CD8-positive, alpha-beta memory T cell (primary cell): ENCODE measurements at regions not wholly inside any gene's neighbourhood (a gene's known extent, or its start where the extent isn't known, plus 50 kb on each side); places are given as distances from the start of the nearest gene placed in this dataset.
"Not testable (repeated sequence)": the region's sequence is repeated elsewhere in the genome, so short reads cannot be mapped to it uniquely, and the experiment has no call there.

Experiments
- CTCF ChIA-PET: fragments of 350-600 bp; sonication (Branson Sonifier 250); formaldehyde crosslinking; loops from one replicate; lab custom pipeline; 2021; ENCODE audit warnings: antibody characterized with exemption; lab: Charles Lee
- POLR2A ChIA-PET: fragments of 350-600 bp; sonication (Branson Sonifier 250); formaldehyde crosslinking; loops from one replicate; lab custom pipeline; 2021; ENCODE audit warnings: antibody characterized with exemption; lab: Charles Lee
- DNase-seq, 5 donors: peaks; one replicate each; pipeline versions ENCODE4 v3.0.0 to v3.0.0-alpha.2; 2020 to 2022; ENCODE audit warnings: mixed read lengths in 1 of 5
- H3K27ac ChIP-seq: one replicate; pipeline ENCODE4 v1.7.0; 2013; ENCODE audit warnings: low read depth, mild to moderate bottlenecking, low read length, moderate library complexity
- H3K27me3 ChIP-seq: 2 replicates; pipeline ENCODE4 v1.7.0; 2013; ENCODE audit warnings: low read length, mild to moderate bottlenecking; ENCODE audit not compliant: insufficient read depth, poor library complexity, severe bottlenecking
- H3K36me3 ChIP-seq: 2 replicates; pipeline ENCODE4 v1.7.0; 2013; ENCODE audit warnings: mild to moderate bottlenecking, low read length, moderate library complexity; ENCODE audit not compliant: insufficient read depth
- H3K4me1 ChIP-seq: 2 replicates; pipeline ENCODE4 v1.7.0; 2013; ENCODE audit warnings: mild to moderate bottlenecking, low read length, moderate library complexity; ENCODE audit not compliant: insufficient read depth
- H3K4me3 ChIP-seq: 2 replicates; pipeline ENCODE4 v1.7.0; 2013; ENCODE audit warnings: mild to moderate bottlenecking, low read length
- H3K9me3 ChIP-seq: 2 replicates; pipeline ENCODE4 v1.7.0; 2013; ENCODE audit warnings: mild to moderate bottlenecking, low read length
- H3K27ac Mint-ChIP-seq, 8 donors: one replicate each; pipeline ENCODE4 v1.8.0; 2020 to 2021; ENCODE audit warnings: mixed read lengths in 8 of 8, mild to moderate bottlenecking in 6 of 8, inconsistent platforms in 3 of 8, moderate library complexity in 3 of 8
- H3K27me3 Mint-ChIP-seq, 2 donors: one replicate each; pipeline ENCODE4 v1.8.0; 2020 to 2021; ENCODE audit warnings: mixed read lengths in 2 of 2, mild to moderate bottlenecking in 1 of 2, moderate library complexity in 1 of 2
- H3K36me3 Mint-ChIP-seq, 3 donors: one replicate each; pipeline ENCODE4 v1.8.0; 2020 to 2021; ENCODE audit warnings: mixed read lengths in 3 of 3, inconsistent platforms in 1 of 3, mild to moderate bottlenecking in 1 of 3
- H3K4me1 Mint-ChIP-seq, 3 donors: one replicate each; pipeline ENCODE4 v1.8.0; 2020 to 2021; ENCODE audit warnings: mixed read lengths in 3 of 3, inconsistent platforms in 1 of 3, mild to moderate bottlenecking in 1 of 3
- H3K4me3 Mint-ChIP-seq, 7 donors: one replicate each; pipeline ENCODE4 v1.8.0; 2020 to 2021; ENCODE audit warnings: mixed read lengths in 7 of 7, mild to moderate bottlenecking in 6 of 7, moderate library complexity in 4 of 7, inconsistent platforms in 2 of 7
- H3K9me3 Mint-ChIP-seq, 5 donors: one replicate each; pipeline ENCODE4 v1.8.0; 2020 to 2022; ENCODE audit warnings: mixed read lengths in 5 of 5, mild to moderate bottlenecking in 3 of 5, moderate library complexity in 2 of 5, inconsistent platforms in 1 of 5

GRCh38 chr2:144643537-144644336 is 123.8 kb upstream of the ZEB2 start:
- Histone ChIP-seq H3K4me3 (no peak overlapping the region), H3K4me1 (no peaks in the 10 kb centered on the region), H3K9me3 (no peaks in the 10 kb centered on the region), H3K36me3 (no peaks in the 10 kb centered on the region), H3K27ac (no peak overlapping the region), H3K27me3 (no peaks in the 10 kb centered on the region)
- no peak overlapping the region for H3K4me3 Mint-ChIP-seq
- H3K27ac Mint-ChIP-seq: no peak overlapping the region
- no peak for DNase-seq
- CTCF ChIA-PET: no interaction called here
- H3K27me3 Mint-ChIP-seq: no peaks in the 10 kb centered on the region
- no peaks in the 10 kb centered on the region for H3K4me1 Mint-ChIP-seq
- no peaks in the 10 kb centered on the region for H3K36me3 Mint-ChIP-seq
- H3K9me3 Mint-ChIP-seq: no peaks in the 10 kb centered on the region
- POLR2A ChIA-PET: no interaction called here

GRCh38 chr2:144642856-144643255 is 122.9 kb upstream of the ZEB2 start:
- CTCF ChIA-PET: no interaction called here
- no peak overlapping the region for H3K4me3 ChIP-seq
- Mint-ChIP-seq H3K27ac (peak overlapping the region in 1 of 8 donors; percentile 13), H3K4me3 (no peak overlapping the region), H3K9me3 (no peaks in the 10 kb centered on the region), H3K4me1 (no peaks in the 10 kb centered on the region), H3K27me3 (no peaks in the 10 kb centered on the region), H3K36me3 (no peaks in the 10 kb centered on the region)
- no peak for DNase-seq
- no peak overlapping the region for H3K27ac ChIP-seq
- H3K27me3 ChIP-seq: no peaks in the 10 kb centered on the region
- POLR2A ChIA-PET: no interaction called here
- H3K4me1 ChIP-seq: no peaks in the 10 kb centered on the region
- no peaks in the 10 kb centered on the region for H3K36me3 ChIP-seq
- H3K9me3 ChIP-seq: no peaks in the 10 kb centered on the region

- H3K4me3 ChIP-seq: no peak overlapping the region
- ChIA-PET POLR2A (no interaction called here), CTCF (no interaction called here)
- Mint-ChIP-seq H3K4me1 (peaks cover 3 to 4% (median 4%) of the 10 kb centered on the region in 3 donors), H3K9me3 (peaks cover 0 to 2% (median under 1%) of the 10 kb centered on the region in 5 donors), H3K36me3 (peaks cover 0 to 1% (median 0%) of the 10 kb centered on the region in 3 donors), H3K27ac (no peak overlapping the region), H3K4me3 (no peak overlapping the region), H3K27me3 (no peaks in the 10 kb centered on the region)
- no peaks in the 10 kb centered on the region for H3K9me3 ChIP-seq
- no peaks in the 10 kb centered on the region for H3K36me3 ChIP-seq
- H3K27me3 ChIP-seq: no peaks in the 10 kb centered on the region
- no peak for DNase-seq
- H3K4me1 ChIP-seq: no peaks in the 10 kb centered on the region
- H3K27ac ChIP-seq: no peak overlapping the region
Measured at GRCh38 chr2:144642131-144642530, 122.2 kb upstream of the ZEB2 start.

- H3K4me1 ChIP-seq, H3K27ac Mint-ChIP-seq, POLR2A ChIA-PET, H3K9me3 ChIP-seq, H3K27me3 ChIP-seq, H3K36me3 ChIP-seq, CTCF ChIA-PET, H3K27ac ChIP-seq, H3K4me3 Mint-ChIP-seq, DNase-seq, H3K4me3 ChIP-seq, H3K27me3 Mint-ChIP-seq: not testable (repeated sequence)
- H3K36me3 Mint-ChIP-seq: peaks cover 0 to 19% (median 0%) of the 10 kb centered on the region in 3 donors
- peaks cover 4 to 11% (median 6%) of the 10 kb centered on the region in 3 donors for H3K4me1 Mint-ChIP-seq
- peaks cover 10 to 17% (median 15%) of the 10 kb centered on the region in 5 donors for H3K9me3 Mint-ChIP-seq
Measured at GRCh38 chr2:144638250-144638649, 118.3 kb upstream of the ZEB2 start.

- DNase-seq, CTCF ChIA-PET: not testable (repeated sequence)
- H3K27ac Mint-ChIP-seq: peak overlapping the region in 2 of 8 donors; percentile 2 to 13
Measured at GRCh38 chr2:144636860-144637259, 116.9 kb upstream of the ZEB2 start.

GRCh38 chr2:144632809-144633208 is 112.9 kb upstream of the ZEB2 start:
- ChIA-PET POLR2A (no interaction called here), CTCF (no interaction called here)
- Mint-ChIP-seq H3K36me3 (peaks cover 0 to 20% (median 0%) of the 10 kb centered on the region in 3 donors), H3K4me1 (peaks cover 6 to 17% (median 12%) of the 10 kb centered on the region in 3 donors), H3K27ac (no peak overlapping the region), H3K9me3 (peaks cover 10 to 17% (median 15%) of the 10 kb centered on the region in 5 donors), H3K4me3 (no peak overlapping the region), H3K27me3 (peaks cover 0 to 5% of the 10 kb centered on the region in 2 donors)
- Histone ChIP-seq H3K27ac (no peak overlapping the region), H3K36me3 (no peaks in the 10 kb centered on the region), H3K4me3 (no peak overlapping the region), H3K4me1 (no peaks in the 10 kb centered on the region), H3K9me3 (no peaks in the 10 kb centered on the region), H3K27me3 (no peaks in the 10 kb centered on the region)
- DNase-seq: no peak

More at GRCh38 chr2:144636860-144637259, 116.9 kb upstream of the ZEB2 start:
- H3K36me3 ChIP-seq, POLR2A ChIA-PET, H3K4me3 ChIP-seq, H3K4me3 Mint-ChIP-seq, H3K9me3 ChIP-seq, H3K4me1 ChIP-seq, H3K27ac ChIP-seq, H3K27me3 ChIP-seq, H3K27me3 Mint-ChIP-seq: not testable (repeated sequence)
- Mint-ChIP-seq H3K4me1 (peaks cover 4 to 11% (median 6%) of the 10 kb centered on the region in 3 donors), H3K9me3 (peaks cover 10 to 17% (median 15%) of the 10 kb centered on the region in 5 donors), H3K36me3 (peaks cover 0 to 19% (median 0%) of the 10 kb centered on the region in 3 donors)

- no peaks in the 10 kb centered on the region for H3K9me3 ChIP-seq
- CTCF ChIA-PET: no interaction called here
- no peak overlapping the region for H3K4me3 ChIP-seq
- H3K36me3 Mint-ChIP-seq: peaks cover 0 to 22% (median 0%) of the 10 kb centered on the region in 3 donors
- H3K4me3 Mint-ChIP-seq: no peak overlapping the region
- no peak overlapping the region for H3K27ac ChIP-seq
- no peak for DNase-seq
- H3K9me3 Mint-ChIP-seq: peaks cover 11 to 15% (median 12%) of the 10 kb centered on the region in 5 donors
- POLR2A ChIA-PET: no interaction called here
- peaks cover 0 to 9% (median 8%) of the 10 kb centered on the region in 3 donors for H3K4me1 Mint-ChIP-seq
- no peaks in the 10 kb centered on the region for H3K27me3 ChIP-seq
- H3K36me3 ChIP-seq: no peaks in the 10 kb centered on the region
- H3K4me1 ChIP-seq: no peaks in the 10 kb centered on the region
- H3K27me3 Mint-ChIP-seq: peaks cover 0 to 6% of the 10 kb centered on the region in 2 donors
- no peak overlapping the region for H3K27ac Mint-ChIP-seq
Measured at GRCh38 chr2:144631636-144632035, 111.7 kb upstream of the ZEB2 start.

- peaks cover 0 to 9% (median 6%) of the 10 kb centered on the region in 3 donors for H3K4me1 Mint-ChIP-seq
- no peak for DNase-seq
- H3K27ac Mint-ChIP-seq: no peak overlapping the region
- Histone ChIP-seq H3K27me3 (no peaks in the 10 kb centered on the region), H3K27ac (no peak overlapping the region), H3K9me3 (no peaks in the 10 kb centered on the region), H3K36me3 (no peaks in the 10 kb centered on the region), H3K4me1 (no peaks in the 10 kb centered on the region), H3K4me3 (no peak overlapping the region)
- H3K4me3 Mint-ChIP-seq: peak overlapping the region in 1 of 7 donors; percentile 5
- H3K9me3 Mint-ChIP-seq: peaks cover 6 to 12% (median 7%) of the 10 kb centered on the region in 5 donors
- H3K36me3 Mint-ChIP-seq: peaks cover 0 to 18% (median 0%) of the 10 kb centered on the region in 3 donors
- CTCF ChIA-PET: no interaction called here
- H3K27me3 Mint-ChIP-seq: peaks cover 0 to 5% of the 10 kb centered on the region in 2 donors
- POLR2A ChIA-PET: no interaction called here
Measured at GRCh38 chr2:144630459-144631215, 110.7 kb upstream of the ZEB2 start.
